GM23338 (cell line): ENCODE measurements at regions not wholly inside any gene's neighbourhood (a gene's known extent, or its start where the extent isn't known, plus 50 kb on each side); places are given as distances from the start of the nearest gene placed in this dataset.

Source experiments
- ATAC-seq: fragments of 200-7000 bp; cut with Tn5 transposase; 3 replicates; pipeline ENCODE4 v1.9.1; 2020
- DNase-seq: peaks from one replicate; pipeline ENCODE4 v3.0.0-alpha.2; 2015; ENCODE audit warnings: low spot score
- H2AFZ ChIP-seq: fragments of 200-600 bp; sonication (generic); 2 replicates; pipeline ENCODE4 v1.8.0; 2016; ENCODE audit warnings: antibody characterized with exemption, mild to moderate bottlenecking, moderate library complexity
- H3F3A ChIP-seq: fragments of 200-600 bp; sonication (generic); replicated peaks from 2 replicates; pipeline ENCODE4 v1.8.0; 2017; ENCODE audit warnings: antibody characterized with exemption, mixed run types, low read depth
- H3K27ac ChIP-seq: fragments of 200-600 bp; sonication (generic); 2 replicates; pipeline ENCODE4 v1.6.1; 2016; ENCODE audit warnings: low read depth
- H3K27me3 ChIP-seq: fragments of 200-600 bp; sonication (generic); 2 replicates; pipeline ENCODE4 v1.8.0; 2016; ENCODE audit warnings: mild to moderate bottlenecking, mixed run types, moderate library complexity; ENCODE audit not compliant: insufficient read depth
- H3K36me3 ChIP-seq: fragments of 200-600 bp; sonication (generic); 2 replicates; pipeline ENCODE4 v1.8.0; 2016; ENCODE audit warnings: mild to moderate bottlenecking; ENCODE audit not compliant: insufficient read depth
- H3K4me1 ChIP-seq: fragments of 200-600 bp; sonication (generic); 2 replicates; pipeline ENCODE4 v1.8.0; 2016; ENCODE audit warnings: mild to moderate bottlenecking, moderate library complexity; ENCODE audit not compliant: insufficient read depth
- H3K4me2 ChIP-seq: fragments of 200-600 bp; sonication (generic); 2 replicates; pipeline ENCODE4 v1.7.1; 2017; ENCODE audit warnings: mixed run types
- H3K4me3 ChIP-seq: fragments of 200-600 bp; sonication (generic); 2 replicates; pipeline ENCODE4 v1.6.1; 2016; ENCODE audit warnings: mixed run types
- H3K79me2 ChIP-seq: fragments of 200-600 bp; sonication (generic); replicated peaks from 2 replicates; pipeline ENCODE4 v1.8.0; 2017; ENCODE audit warnings: mild to moderate bottlenecking; ENCODE audit not compliant: insufficient read depth
- H3K9me2 ChIP-seq: fragments of 200-600 bp; sonication (generic); 2 replicates; pipeline ENCODE4 v1.8.0; 2017; ENCODE audit not compliant: insufficient read depth
- H4K20me1 ChIP-seq: fragments of 200-600 bp; sonication (generic); replicated peaks from 2 replicates; pipeline ENCODE4 v1.8.0; 2017; ENCODE audit warnings: mild to moderate bottlenecking; ENCODE audit not compliant: insufficient read depth
- H3K27ac Mint-ChIP-seq: 2 replicates; pipeline ENCODE4 v1.8.0; 2020; ENCODE audit warnings: inconsistent platforms, mild to moderate bottlenecking, moderate library complexity, mixed read lengths
- H3K27me3 Mint-ChIP-seq: 3 replicates; pipeline ENCODE4 v1.8.0; 2022; ENCODE audit warnings: low read depth, mild to moderate bottlenecking, moderate library complexity, mixed read lengths, inconsistent platforms; ENCODE audit not compliant: insufficient read depth, poor library complexity
- H3K36me3 Mint-ChIP-seq: 3 replicates; pipeline ENCODE4 v1.8.0; 2021; ENCODE audit warnings: low read depth, mild to moderate bottlenecking, inconsistent platforms, moderate library complexity, mixed read lengths
- H3K4me1 Mint-ChIP-seq: 3 replicates; pipeline ENCODE4 v1.8.0; 2020; ENCODE audit warnings: mild to moderate bottlenecking, inconsistent platforms, mixed read lengths
- H3K4me3 Mint-ChIP-seq: 3 replicates; pipeline ENCODE4 v1.8.0; 2021; ENCODE audit warnings: moderate library complexity, mild to moderate bottlenecking, inconsistent platforms, mixed read lengths
- H3K9me3 Mint-ChIP-seq: 3 replicates; pipeline ENCODE4 v1.8.0; 2020; ENCODE audit warnings: moderate library complexity, mild to moderate bottlenecking, inconsistent platforms, mixed read lengths
- CREB1 ChIP-seq: fragments of 250-450 bp; sonication (Bioruptor Pico); IDR thresholded peaks from 2 replicates; pipeline ENCODE4 v1.5.0; 2020; ENCODE audit warnings: low read depth, mild to moderate bottlenecking, moderate library complexity
- ETS1 ChIP-seq: IDR thresholded peaks from 2 replicates; pipeline ENCODE4 v1.6.1; 2016; ENCODE audit warnings: antibody characterized with exemption
- EZH2 ChIP-seq: fragments of 200-600 bp; sonication (generic); IDR thresholded peaks from one replicate; pipeline ENCODE4 v1.8.0; 2017; ENCODE audit warnings: antibody characterized with exemption, mild to moderate bottlenecking, low read depth; ENCODE audit not compliant: unreplicated experiment
- EZH2phosphoT487 ChIP-seq: fragments of 200-600 bp; sonication (generic); IDR thresholded peaks from one replicate; pipeline ENCODE4 v1.8.1; 2018; ENCODE audit warnings: antibody characterized with exemption; ENCODE audit not compliant: unreplicated experiment
- JUNB ChIP-seq: IDR thresholded peaks from one replicate; pipeline ENCODE4 v1.6.1; 2016; ENCODE audit warnings: antibody characterized with exemption; ENCODE audit not compliant: unreplicated experiment
- NANOG ChIP-seq: IDR thresholded peaks from 2 replicates; pipeline ENCODE4 v1.6.1; 2016; ENCODE audit warnings: antibody characterized with exemption, borderline replicate concordance
- POLR2AphosphoS5 ChIP-seq: IDR thresholded peaks from 2 replicates; pipeline ENCODE4 v1.6.1; 2016; ENCODE audit warnings: antibody characterized with exemption, low read depth
- REST ChIP-seq: IDR thresholded peaks from one replicate; pipeline ENCODE4 v1.6.1; 2018; ENCODE audit warnings: antibody characterized with exemption; ENCODE audit not compliant: unreplicated experiment
- STAT1 ChIP-seq: IDR thresholded peaks from one replicate; pipeline ENCODE4 v1.6.1; 2016; ENCODE audit warnings: antibody characterized with exemption; ENCODE audit not compliant: unreplicated experiment
- ZNF114 ChIP-seq: fragments of 250-450 bp; sonication (Bioruptor Pico); IDR thresholded peaks from 2 replicates; pipeline ENCODE4 v1.5.0; 2020; ENCODE audit warnings: mild to moderate bottlenecking, moderate library complexity
- ZNF331 ChIP-seq: fragments of 250-450 bp; sonication (Bioruptor Pico); IDR thresholded peaks from 2 replicates; pipeline ENCODE4 v1.5.0; 2020; ENCODE audit warnings: low read depth, mild to moderate bottlenecking, moderate library complexity
- ZNF462 ChIP-seq: fragments of 250-450 bp; sonication (Bioruptor Pico); IDR thresholded peaks from 2 replicates; pipeline ENCODE4 v1.5.0; 2020; ENCODE audit warnings: mild to moderate bottlenecking, moderate library complexity

- no peak for TF ChIP-seq ETS1
- TF ChIP-seq ZNF331 (CRISPR knock-in tag), result no peak
- TF ChIP-seq EZH2, result no peak
- TF ChIP-seq POLR2AphosphoS5, result no peak
- no peak for TF ChIP-seq NANOG
These were observed 129.3 kb upstream of the FAT1 start (continued) for GRCh38 chr4:186852964-186853391.

DNA sequence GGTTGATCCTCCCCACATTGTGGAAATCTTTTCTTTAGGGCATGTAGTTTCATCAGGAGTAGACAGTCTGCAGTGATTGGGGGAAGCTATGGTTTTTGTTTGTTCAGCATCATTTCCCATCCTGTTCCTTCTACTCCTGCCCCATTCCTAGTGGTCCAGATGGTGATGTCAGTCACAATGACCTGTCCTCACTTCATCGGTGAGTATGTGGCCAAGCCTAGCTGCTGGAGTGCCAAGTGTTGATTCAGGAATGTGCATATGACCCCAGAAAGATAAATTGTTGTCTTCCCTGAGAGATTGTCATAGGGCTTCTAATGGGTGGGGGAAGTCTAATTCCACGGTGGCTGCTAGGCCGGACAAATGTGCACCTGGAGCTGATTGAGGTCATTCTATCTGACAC is 130.6 kb upstream of the FAT1 start:
- no peaks in the 10 kb centered on the region for H3K4me1 ChIP-seq
- H3K36me3 ChIP-seq, result no peaks in the 10 kb centered on the region
- H3K27me3 ChIP-seq, result no peaks in the 10 kb centered on the region
- Mint-ChIP-seq H3K27ac (no peak overlapping the region), H3K27me3 (no peaks in the 10 kb centered on the region), H3K9me3 (peaks cover 18% of the 10 kb centered on the region), H3K36me3 (peaks cover 11% of the 10 kb centered on the region), H3K4me3 (no peak overlapping the region), H3K4me1 (no peaks in the 10 kb centered on the region)
- H2AFZ ChIP-seq, result no peak overlapping the region
- no peak overlapping the region for H3K4me2 ChIP-seq
- DNase-seq, result no peak
- no peaks in the 10 kb centered on the region for H4K20me1 ChIP-seq
- H3F3A ChIP-seq, result no peaks in the 10 kb centered on the region
- no peaks in the 10 kb centered on the region for H3K79me2 ChIP-seq
- no peak overlapping the region for H3K27ac ChIP-seq
- H3K4me3 ChIP-seq, result no peak overlapping the region
- no peak for ATAC-seq
- H3K9me2 ChIP-seq, result no peaks in the 10 kb centered on the region
- TF ChIP-seq JUNB, result no peak
- TF ChIP-seq NANOG, result no peak
- no peak for TF ChIP-seq ETS1
- no peak for TF ChIP-seq ZNF114 (CRISPR knock-in tag)
- no peak for TF ChIP-seq ZNF462 (CRISPR knock-in tag)
- no peak for TF ChIP-seq EZH2phosphoT487
- TF ChIP-seq POLR2AphosphoS5, result no peak
- no peak for TF ChIP-seq STAT1
- TF ChIP-seq ZNF331 (CRISPR knock-in tag), result no peak
- TF ChIP-seq CREB1, result no peak
- TF ChIP-seq REST, result no peak
- no peak for TF ChIP-seq EZH2
